K562 (cell line): ENCODE measurements at regions not wholly inside any gene's neighbourhood (a gene's known extent, or its start where the extent isn't known, plus 50 kb on each side); places are given as distances from the start of the nearest gene placed in this dataset.

Experiments used
- ATAC-seq: fragments of 200-7000 bp; cut with Tn5 transposase; 3 replicates; pipeline ENCODE4 v1.9.1; 2020; ENCODE audit warnings: moderate library complexity
- BruUV-seq: library from RNA; stranded (reverse); fragments of 400-500 nt; replicated peaks from 2 replicates; lab custom pipeline; 2021; lab: Mats Ljungman, UMichigan
- CTCF ChIA-PET: fragments of 300-600 bp; formaldehyde crosslinking; extraction: SDS; loops from one replicate; lab custom pipeline; 2021; ENCODE audit warnings: low intra/inter-chr PET ratio; lab: Yijun Ruan, JAX
- POLR2A ChIA-PET: fragments of 300-600, 350-650 bp; sonication (Branson Sonifier 250); formaldehyde crosslinking; extraction: SDS; loops from one replicate; lab custom pipeline; 2021; ENCODE audit warnings: antibody characterized with exemption, inconsistent platforms; lab: Yijun Ruan, JAX
- DNase-seq, 4 experiments: peaks; one replicate each; pipeline versions ENCODE4 v3.0.0 to v3.0.0-alpha.2; 2011 to 2018; ENCODE audit warnings: low spot score in 3 of 4, mixed read lengths in 3 of 4; ENCODE audit errors: extremely low read depth in 1 of 4
- FAIRE-seq: peaks from 2 replicates; lab custom pipeline; 2011; peaks lifted over from hg19 to GRCh38; lab: Jason Lieb, UNC
- H2AFZ ChIP-seq: 2 replicates; pipeline ENCODE4 v1.6.0; 2011; ENCODE audit warnings: low read depth, low read length, control low read depth, inconsistent platforms
- H3K27ac ChIP-seq: fragments of 200-600 bp; 3 replicates; pipeline ENCODE4 v1.8.0; 2011; ENCODE audit warnings: low read depth, mild to moderate bottlenecking, control low read depth, inconsistent platforms, low read length, moderate library complexity, mixed read lengths; ENCODE audit errors: extremely low read depth
- H3K27me3 ChIP-seq, 2 experiments: fragments of 300-600 bp in 1 of 2; 2 replicates in 1 of 2; 3 replicates in 1 of 2; pipeline versions ENCODE4 v1.6.0 to v1.8.0; 2011; ENCODE audit warnings: inconsistent platforms in 2 of 2, low read length in 2 of 2, mild to moderate bottlenecking in 1 of 2, mixed read lengths in 1 of 2, moderate library complexity in 1 of 2; ENCODE audit not compliant: control insufficient read depth in 2 of 2, insufficient read depth in 2 of 2
- H3K36me3 ChIP-seq: fragments of 300-600 bp; 3 replicates; pipeline ENCODE4 v1.8.0; 2011; ENCODE audit warnings: mild to moderate bottlenecking, low read length, inconsistent platforms; ENCODE audit not compliant: control insufficient read depth, insufficient read depth
- H3K4me1 ChIP-seq, 2 experiments: fragments of 200-600 bp in 1 of 2; replicated peaks in 1 of 2; 2 replicates in 1 of 2; 3 replicates in 1 of 2; pipeline versions ENCODE4 v1.5.1 to v1.8.0; 2011; ENCODE audit warnings: inconsistent platforms in 2 of 2, low read length in 2 of 2, mild to moderate bottlenecking in 1 of 2, mixed read lengths in 1 of 2, moderate library complexity in 1 of 2; ENCODE audit not compliant: control insufficient read depth in 2 of 2, insufficient read depth in 2 of 2
- H3K4me2 ChIP-seq: 2 replicates; pipeline ENCODE4 v1.6.1; 2011; ENCODE audit warnings: low read length, control low read depth, inconsistent platforms, mixed read lengths; ENCODE audit not compliant: insufficient read depth
- H3K4me3 ChIP-seq: fragments of 200-600 bp; sonication (generic), shearing (Covaris generic); 2 replicates; pipeline ENCODE4 v1.5.1; 2016; ENCODE audit warnings: control low read depth, inconsistent platforms
- H3K79me2 ChIP-seq: fragments of 200-600 bp; 3 replicates; pipeline ENCODE4 v1.8.0; 2011; ENCODE audit warnings: low read length, inconsistent platforms; ENCODE audit not compliant: control insufficient read depth, insufficient read depth
- H3K9ac ChIP-seq, 2 experiments: 2 replicates each; pipeline versions ENCODE4 v1.6.0 to v1.6.1; 2011; ENCODE audit warnings: low read depth in 2 of 2, low read length in 2 of 2, control low read depth in 1 of 2, inconsistent platforms in 1 of 2, mild to moderate bottlenecking in 1 of 2, mixed read lengths in 1 of 2; ENCODE audit not compliant: insufficient read depth in 1 of 2
- H3K9me1 ChIP-seq: one replicate; pipeline ENCODE4 v1.6.0; 2011; ENCODE audit warnings: inconsistent platforms, mild to moderate bottlenecking, low read length, moderate library complexity; ENCODE audit not compliant: control insufficient read depth, insufficient read depth
- H3K9me3 ChIP-seq: replicated peaks from 2 replicates; pipeline ENCODE4 v1.5.1; 2011; ENCODE audit warnings: low read depth, low read length, inconsistent platforms; ENCODE audit not compliant: control insufficient read depth, insufficient read depth
- H4K20me1 ChIP-seq: replicated peaks from 2 replicates; pipeline ENCODE4 v1.6.1; 2011; ENCODE audit warnings: low read length, inconsistent platforms, mixed read lengths; ENCODE audit not compliant: control insufficient read depth, insufficient read depth
- CSDE1 ChIP-seq, 2 experiments: fragments of 450-650 bp; IDR thresholded peaks; 2 replicates each; pipeline ENCODE4 v1.6.1; 2016; ENCODE audit warnings: mild to moderate bottlenecking in 1 of 2
- ETV6 ChIP-seq, 3 experiments: fragments of 150-350 bp in 1 of 3; sonication (generic) in 1 of 3; formaldehyde crosslinking in 1 of 3; IDR thresholded peaks; 2 replicates each; pipeline versions ENCODE4 v1.6.1 to v1.8.0; 2014 to 2022; ENCODE audit warnings: borderline replicate concordance in 2 of 3, low read depth in 2 of 3, antibody characterized with exemption in 1 of 3, low read length in 1 of 3, mild to moderate bottlenecking in 1 of 3, missing genetic modification reagents in 1 of 3
- GATA2 ChIP-seq: sonication (generic); formaldehyde crosslinking; IDR thresholded peaks from 2 replicates; pipeline ENCODE4 v1.4.0; 2020; ENCODE audit warnings: mild to moderate bottlenecking, missing genetic modification reagents
- HOXB6 ChIP-seq: fragments of 250-450 bp; sonication (Bioruptor Pico); IDR thresholded peaks from 2 replicates; pipeline ENCODE4 v1.5.1; 2022; ENCODE audit warnings: mild to moderate bottlenecking, borderline replicate concordance
- KAT2B ChIP-seq: IDR thresholded peaks from one replicate; pipeline ENCODE4 v1.6.1; 2012; ENCODE audit warnings: low read depth, mild to moderate bottlenecking, control low read depth, inconsistent platforms, low read length, moderate library complexity
- MAZ ChIP-seq, 2 experiments: fragments of 450-650 bp in 1 of 2; sonication (generic) in 1 of 2; formaldehyde crosslinking; IDR thresholded peaks in 1 of 2; conservative IDR thresholded peaks in 1 of 2; 2 replicates each; pipeline versions ENCODE4 v1.4.0 to v1.5.0; 2020; ENCODE audit warnings: mild to moderate bottlenecking in 1 of 2, missing genetic modification reagents in 1 of 2
- MEIS2 ChIP-seq: fragments of 450-650 bp; IDR thresholded peaks from 2 replicates; pipeline ENCODE4 v1.6.1; 2014; ENCODE audit warnings: mild to moderate bottlenecking; ENCODE audit not compliant: partially characterized antibody
- MTA2 ChIP-seq: fragments of 450-650 bp; IDR thresholded peaks from 2 replicates; pipeline ENCODE4 v1.6.1; 2016; ENCODE audit warnings: low read depth
- NCOR1 ChIP-seq: fragments of 450-650 bp; IDR thresholded peaks from 2 replicates; pipeline ENCODE4 v1.6.1; 2016; ENCODE audit warnings: mild to moderate bottlenecking, moderate library complexity
- NFXL1 ChIP-seq: fragments of 450-650 bp; formaldehyde crosslinking; IDR thresholded peaks from 2 replicates; pipeline ENCODE4 v1.4.0; 2021; ENCODE audit warnings: mild to moderate bottlenecking
- PHB2 ChIP-seq: fragments of 450-650 bp; IDR thresholded peaks from 2 replicates; pipeline ENCODE4 v1.6.1; 2017; ENCODE audit warnings: low read depth
- PRPF4 ChIP-seq: fragments of 200-400 bp; formaldehyde crosslinking; IDR thresholded peaks from one replicate; pipeline ENCODE4 v1.6.1; 2017; ENCODE audit warnings: low read length, low read depth, mild to moderate bottlenecking; ENCODE audit not compliant: insufficient read depth, poor library complexity, severe bottlenecking
- SAFB2 ChIP-seq: fragments of 200-400 bp; formaldehyde crosslinking; IDR thresholded peaks from 2 replicates; pipeline ENCODE4 v1.6.1; 2018; ENCODE audit warnings: borderline replicate concordance, low read length, low read depth, moderate library complexity; ENCODE audit not compliant: severe bottlenecking
- ZBED1 ChIP-seq: IDR thresholded peaks from 2 replicates; pipeline ENCODE4 v1.6.1; 2014
- ZFP30 ChIP-seq: fragments of 250-450 bp; sonication (Bioruptor Pico); IDR thresholded peaks from 2 replicates; pipeline ENCODE4 v1.8.0; 2022; ENCODE audit warnings: moderate library complexity, mild to moderate bottlenecking, inconsistent platforms, borderline replicate concordance
- ZNF121 ChIP-seq: sonication (generic); formaldehyde crosslinking; conservative IDR thresholded peaks from 2 replicates; pipeline ENCODE4 v1.8.0; 2022; ENCODE audit warnings: missing genetic modification reagents
- ZNF644 ChIP-seq: fragments of 200-800 bp; sonication (Bioruptor generic); IDR thresholded peaks from 2 replicates; pipeline ENCODE4 v1.6.1; 2016; ENCODE audit warnings: low read depth, missing genetic modification characterization, missing compliant biosample characterization
- WGBS: fragments of 100-300 bp; shearing (Covaris generic); methylation state at CpG from one replicate; pipeline ENCODE4 v1.1.6; 2016; ENCODE audit warnings: low coverage, mixed read lengths; ENCODE audit not compliant: insufficient coverage; ENCODE audit errors: missing lambda C conversion rate; 5-methylcytosine and 5-hydroxymethylcytosine counted together
- in situ Hi-C: fragments of 300-500 bp; cut with MboI; formaldehyde crosslinking; loops from 4 replicates; pipeline ENCODE4 v1.15.0; 2018; ENCODE audit warnings: inconsistent platforms, mixed read lengths
- intact Hi-C: fragments of 100-400 bp; cut with micrococcal nuclease; formaldehyde crosslinking; loops from 2 replicates; pipeline ENCODE4 v1.14.2; 2022
- TF ChIP-seq, protein P1 (sequence below): fragments of 450-650 bp; IDR thresholded peaks from 2 replicates; pipeline ENCODE4 v1.6.1; 2014; ENCODE audit warnings: low read depth, mild to moderate bottlenecking, moderate library complexity, borderline replicate concordance

DNA sequence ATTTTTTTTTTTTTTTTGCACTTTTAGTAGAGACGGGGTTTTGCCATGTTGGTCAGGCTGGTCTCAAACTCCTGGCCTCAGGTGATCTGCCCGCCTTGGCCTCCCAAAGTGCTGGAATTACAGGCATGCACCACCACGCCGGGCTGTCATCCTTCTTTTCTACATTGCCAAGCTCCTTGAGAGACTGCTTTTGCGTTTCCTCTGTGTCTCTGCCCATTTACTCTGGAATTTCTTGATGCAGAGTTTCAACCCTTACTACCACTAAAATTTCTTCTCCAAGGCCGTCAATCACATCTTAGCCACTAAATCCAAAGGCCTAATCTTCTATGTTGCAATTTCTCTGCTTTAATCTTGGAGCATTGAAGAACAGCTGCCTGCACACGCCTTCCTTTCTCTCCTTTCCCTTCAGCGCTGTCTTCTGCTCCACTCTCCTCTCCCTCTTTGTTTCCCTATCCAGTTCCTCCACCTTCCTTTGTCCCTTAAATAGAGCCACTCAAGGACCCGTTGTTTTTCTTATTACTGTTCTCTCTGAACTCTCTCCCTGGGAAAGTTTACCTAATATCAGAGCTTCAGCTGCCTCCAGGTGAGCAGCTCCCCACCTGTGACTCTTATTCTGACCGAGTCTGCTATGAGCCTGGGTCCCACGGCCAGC, 98.8 kb downstream of the SLC35B3 start:
- 0% methylated on average over 10 of the region's 11 CpGs for WGBS
- Histone ChIP-seq H3K27me3 (no peaks in the 10 kb centered on the region), H3K9ac (no peak overlapping the region), H3K4me1 (no peaks in the 10 kb centered on the region), H4K20me1 (no peaks in the 10 kb centered on the region), H2AFZ (no peak overlapping the region), H3K4me3 (no peak overlapping the region), H3K9me3 (no peaks in the 10 kb centered on the region), H3K4me2 (no peak overlapping the region), H3K79me2 (no peaks in the 10 kb centered on the region), H3K9me1 (no peaks in the 10 kb centered on the region), H3K36me3 (no peaks in the 10 kb centered on the region), H3K27ac (no peak overlapping the region)
- POLR2A ChIA-PET: no interaction called here
- in situ Hi-C loops: no loop called here
- DNase-seq: no peak
- no peak for ATAC-seq
- no TSS peak for BruUV-seq
- CTCF ChIA-PET: interaction anchor here (0.7 kb wide), 1 partner anchor 160 kb away, joined by 3 read pairs; no protein-coding TSS in a partner anchor
- TF ChIP-seq ZFP30 (no peak), MTA2 (no peak), ZBED1 (no peak), CSDE1 (IDR thresholded peaks at IDR 0.05) (no peak), MEIS2 (no peak), ZNF644 (no peak), HOXB6 (CRISPR knock-in tag) (no peak), KAT2B (no peak), ETV6 (IDR thresholded peaks at IDR 0.05; ENCODE audit: borderline replicate concordance in 1 of 2, low read depth in 2 of 2, low read length in 1 of 2) (no peak), ETV6 (CRISPR knock-in tag; IDR thresholded peaks at IDR 0.05; ENCODE audit: borderline replicate concordance) (no peak), PRPF4 (no peak), GATA2 (CRISPR knock-in tag) (no peak), ZNF121 (CRISPR knock-in tag) (no peak), NFXL1 (no peak), PHB2 (no peak), MAZ (CRISPR knock-in tag; conservative IDR thresholded peaks at IDR 0.05 in 1 of 2, IDR thresholded peaks at IDR 0.05 in 1 of 2) (no peak), NCOR1 (no peak), SAFB2 (no peak)
- TF ChIP-seq, protein P1, sequence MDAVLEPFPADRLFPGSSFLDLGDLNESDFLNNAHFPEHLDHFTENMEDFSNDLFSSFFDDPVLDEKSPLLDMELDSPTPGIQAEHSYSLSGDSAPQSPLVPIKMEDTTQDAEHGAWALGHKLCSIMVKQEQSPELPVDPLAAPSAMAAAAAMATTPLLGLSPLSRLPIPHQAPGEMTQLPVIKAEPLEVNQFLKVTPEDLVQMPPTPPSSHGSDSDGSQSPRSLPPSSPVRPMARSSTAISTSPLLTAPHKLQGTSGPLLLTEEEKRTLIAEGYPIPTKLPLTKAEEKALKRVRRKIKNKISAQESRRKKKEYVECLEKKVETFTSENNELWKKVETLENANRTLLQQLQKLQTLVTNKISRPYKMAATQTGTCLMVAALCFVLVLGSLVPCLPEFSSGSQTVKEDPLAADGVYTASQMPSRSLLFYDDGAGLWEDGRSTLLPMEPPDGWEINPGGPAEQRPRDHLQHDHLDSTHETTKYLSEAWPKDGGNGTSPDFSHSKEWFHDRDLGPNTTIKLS: no peak
- no peak for FAIRE-seq
- intact Hi-C loops: no loop called here
